ENCODE measurements at regions not wholly inside any gene's neighbourhood (a gene's known extent, or its start where the extent isn't known, plus 50 kb on each side); places are given as distances from the start of the nearest gene placed in this dataset.

DNA sequence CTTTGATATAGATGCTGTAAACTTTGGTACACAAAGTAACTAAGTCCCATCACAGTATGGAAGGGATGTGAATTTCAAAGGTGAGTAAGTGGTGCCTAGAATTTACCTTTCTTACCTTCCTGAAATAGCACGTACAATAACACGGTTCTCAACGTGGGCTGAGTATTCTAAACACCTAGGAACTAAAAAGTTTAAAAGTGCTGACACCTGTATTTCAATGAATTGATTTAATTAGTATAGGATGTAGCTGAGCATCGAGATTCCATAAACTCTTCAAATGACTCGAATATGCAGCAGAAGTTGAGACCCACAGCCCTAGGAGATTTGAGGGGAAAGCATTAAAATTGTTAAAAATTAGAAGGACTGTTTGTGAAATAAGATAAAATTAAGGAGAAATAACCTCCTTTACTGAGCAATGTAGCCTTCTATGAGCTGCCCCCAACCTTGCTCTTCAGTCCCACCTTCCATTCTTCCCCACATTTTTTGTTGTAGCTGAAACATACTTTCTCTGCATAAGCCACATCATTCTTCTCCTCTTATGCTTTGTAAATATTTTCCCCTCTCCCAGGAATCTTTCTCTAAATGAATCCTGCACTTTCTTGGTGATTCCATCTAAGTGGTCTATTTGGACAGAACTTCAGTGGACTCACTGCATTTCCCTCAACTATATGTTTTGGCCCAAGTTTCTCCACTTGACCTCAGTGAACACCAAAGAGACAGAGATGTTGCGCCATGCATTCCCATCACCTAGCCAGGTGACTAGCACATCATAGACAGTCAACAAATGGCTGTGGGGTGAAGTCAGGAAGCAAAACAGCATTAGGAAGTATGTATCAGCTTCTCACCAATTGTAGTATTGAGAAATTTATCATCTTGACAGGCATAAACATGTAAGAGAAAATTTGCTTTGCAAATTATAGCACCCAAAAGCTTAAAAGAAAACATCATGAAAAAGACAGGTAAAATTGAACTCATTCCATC, 156.5 kb upstream of the TAS2R1 start:
- TF ChIP-seq, protein P1, sequence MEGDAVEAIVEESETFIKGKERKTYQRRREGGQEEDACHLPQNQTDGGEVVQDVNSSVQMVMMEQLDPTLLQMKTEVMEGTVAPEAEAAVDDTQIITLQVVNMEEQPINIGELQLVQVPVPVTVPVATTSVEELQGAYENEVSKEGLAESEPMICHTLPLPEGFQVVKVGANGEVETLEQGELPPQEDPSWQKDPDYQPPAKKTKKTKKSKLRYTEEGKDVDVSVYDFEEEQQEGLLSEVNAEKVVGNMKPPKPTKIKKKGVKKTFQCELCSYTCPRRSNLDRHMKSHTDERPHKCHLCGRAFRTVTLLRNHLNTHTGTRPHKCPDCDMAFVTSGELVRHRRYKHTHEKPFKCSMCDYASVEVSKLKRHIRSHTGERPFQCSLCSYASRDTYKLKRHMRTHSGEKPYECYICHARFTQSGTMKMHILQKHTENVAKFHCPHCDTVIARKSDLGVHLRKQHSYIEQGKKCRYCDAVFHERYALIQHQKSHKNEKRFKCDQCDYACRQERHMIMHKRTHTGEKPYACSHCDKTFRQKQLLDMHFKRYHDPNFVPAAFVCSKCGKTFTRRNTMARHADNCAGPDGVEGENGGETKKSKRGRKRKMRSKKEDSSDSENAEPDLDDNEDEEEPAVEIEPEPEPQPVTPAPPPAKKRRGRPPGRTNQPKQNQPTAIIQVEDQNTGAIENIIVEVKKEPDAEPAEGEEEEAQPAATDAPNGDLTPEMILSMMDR (IDR thresholded peaks at IDR 0.05; ENCODE audit: low read depth, low read length, missing control alignments) = no peak

DNA sequence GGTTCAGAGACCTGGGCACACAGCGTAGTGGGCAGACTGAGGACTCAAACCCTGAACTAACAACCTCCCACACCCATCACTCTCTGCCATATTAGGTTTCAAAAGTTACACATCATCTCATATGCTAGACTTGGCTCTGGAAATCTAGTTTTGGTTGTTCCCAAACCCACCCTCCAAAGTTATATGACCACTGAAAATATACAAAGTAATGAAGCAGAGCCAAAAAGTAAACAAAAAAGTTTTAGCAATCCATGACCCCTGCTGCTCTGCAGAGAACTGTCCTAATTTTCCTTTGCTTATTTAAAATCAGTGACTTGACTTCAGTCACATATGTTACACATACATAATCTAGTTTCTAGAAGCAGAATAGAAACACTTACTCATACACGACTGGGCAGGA, 155.6 kb upstream of the TAS2R1 start:
- no peak overlapping the region for H3K4me3 ChIP-seq (replicated peaks; ENCODE audit: low read depth, low read length)
- DNase-seq (ENCODE audit: extremely low read depth, low read depth) = no peak
- TF ChIP-seq, protein P1 (IDR thresholded peaks at IDR 0.05; ENCODE audit: low read depth, low read length, missing control alignments) = no peak

More for the DNA sequence above, 156.5 kb upstream of the TAS2R1 start:
- DNase-seq (ENCODE audit: extremely low read depth, low read depth) = no peak
- H3K4me3 ChIP-seq (replicated peaks; ENCODE audit: low read depth, low read length) = no peak overlapping the region

DNA sequence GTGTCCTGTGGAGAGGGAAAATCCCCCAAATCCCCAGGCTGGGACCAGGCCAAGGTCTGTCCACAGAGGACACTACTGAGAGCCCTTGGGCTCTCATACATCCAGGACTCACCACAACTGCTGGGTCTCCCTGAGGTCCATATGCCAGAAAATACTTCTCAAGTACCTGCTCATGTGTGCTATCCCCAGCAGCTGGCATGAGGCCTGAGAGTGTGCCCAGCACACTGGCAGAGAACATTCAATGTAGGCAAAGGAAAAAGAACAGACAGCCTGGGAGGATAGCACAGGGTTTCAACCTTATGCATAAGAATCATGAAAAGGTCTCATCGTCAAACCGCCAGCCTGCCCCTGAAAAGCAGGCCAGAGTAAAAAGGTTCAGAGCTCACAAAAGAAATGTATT, 154.1 kb upstream of the TAS2R1 start:
- H3K4me3 ChIP-seq (replicated peaks; ENCODE audit: low read depth, low read length) = no peak overlapping the region
- TF ChIP-seq, protein P1 (IDR thresholded peaks at IDR 0.05; ENCODE audit: low read depth, low read length, missing control alignments) = no peak
- DNase-seq (ENCODE audit: extremely low read depth, low read depth) = no peak

DNA sequence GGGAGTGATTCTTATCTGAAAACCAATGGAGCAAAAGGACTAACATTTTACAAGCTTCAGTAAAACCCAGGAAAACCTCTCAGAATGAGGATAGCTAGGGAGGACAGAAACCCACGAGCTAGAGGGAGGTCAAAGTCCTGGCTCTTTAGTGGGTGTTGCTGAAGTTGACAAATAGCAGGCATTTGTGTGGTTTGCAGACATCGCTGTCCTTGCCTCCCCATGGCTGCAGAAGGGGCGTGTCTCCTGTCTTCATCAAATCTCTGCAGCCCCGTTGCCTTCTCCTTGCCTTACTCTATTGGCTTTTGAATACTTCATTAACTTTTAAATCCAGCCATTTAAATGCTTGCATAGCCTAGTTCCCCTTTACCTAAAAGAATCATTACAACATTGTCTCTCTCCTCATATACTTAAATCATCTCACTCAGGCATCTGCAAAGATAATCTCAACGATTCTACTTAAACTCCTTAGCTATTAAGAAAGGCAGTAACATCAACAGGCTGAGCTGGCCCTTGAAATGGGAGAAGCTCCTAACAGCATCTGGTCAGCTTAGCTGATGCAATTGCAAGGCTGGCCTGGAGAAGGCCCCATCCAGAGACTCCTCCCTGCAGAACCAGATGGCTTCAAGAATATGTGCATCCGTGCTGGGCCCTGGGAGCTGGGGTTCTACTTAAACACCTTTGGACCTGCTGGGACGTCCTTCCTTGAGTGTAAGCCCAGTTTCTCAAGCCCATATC, 152.8 kb upstream of the TAS2R1 start:
- DNase-seq (ENCODE audit: extremely low read depth, low read depth) = peak; percentile 82
- H3K4me3 ChIP-seq (replicated peaks; ENCODE audit: low read depth, low read length) = no peak overlapping the region
- TF ChIP-seq, protein P1 (IDR thresholded peaks at IDR 0.05; ENCODE audit: low read depth, low read length, missing control alignments) = no peak

DNA sequence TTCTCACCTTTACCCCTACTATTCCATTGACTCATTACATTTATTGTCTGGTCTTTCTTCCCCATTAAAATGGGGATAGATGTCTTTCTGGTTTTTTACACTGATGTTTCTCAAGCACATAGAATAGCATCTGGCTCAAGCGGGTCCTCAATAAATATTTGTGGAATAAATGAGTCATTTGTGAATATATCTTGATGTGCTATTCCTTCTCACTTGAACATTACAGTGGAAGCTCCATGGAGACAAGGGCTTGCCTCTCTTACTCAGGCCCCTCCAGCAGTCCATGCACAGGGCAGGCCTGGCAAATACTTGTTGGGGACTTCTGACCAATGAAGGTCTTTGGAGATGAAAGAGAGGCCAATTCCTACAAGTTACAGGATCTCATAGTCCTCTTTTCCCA, 151.7 kb upstream of the TAS2R1 start:
- TF ChIP-seq, protein P1 (IDR thresholded peaks at IDR 0.05; ENCODE audit: low read depth, low read length, missing control alignments) = no peak
- H3K4me3 ChIP-seq (replicated peaks; ENCODE audit: low read depth, low read length) = no peak overlapping the region
- DNase-seq (ENCODE audit: extremely low read depth, low read depth) = no peak

DNA sequence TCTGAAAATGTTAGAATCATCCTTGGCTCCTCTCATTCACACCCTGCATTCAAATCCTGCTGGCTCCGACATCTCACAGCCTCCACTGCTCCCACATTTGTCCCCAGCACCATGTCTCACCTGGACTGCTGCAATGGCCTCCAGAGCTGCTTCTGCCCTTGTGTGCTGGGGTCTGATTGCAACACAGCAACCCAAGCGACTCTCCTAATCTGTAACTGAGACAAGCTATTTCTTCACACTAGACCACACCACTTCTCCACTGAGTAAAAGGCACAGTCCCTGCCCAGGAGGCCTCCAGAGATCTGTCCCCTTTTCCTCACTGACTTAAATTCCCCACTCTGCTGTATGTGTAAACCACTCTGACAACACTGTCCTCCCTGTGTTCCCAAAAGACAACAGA, 151.1 kb upstream of the TAS2R1 start:
- H3K4me3 ChIP-seq (replicated peaks; ENCODE audit: low read depth, low read length) = no peak overlapping the region
- DNase-seq (ENCODE audit: extremely low read depth, low read depth) = no peak
- TF ChIP-seq, protein P1 (IDR thresholded peaks at IDR 0.05; ENCODE audit: low read depth, low read length, missing control alignments) = no peak
